ENCODE measurements at regions not wholly inside any gene's neighbourhood (a gene's known extent, or its start where the extent isn't known, plus 50 kb on each side); places are given as distances from the start of the nearest gene placed in this dataset.

DNA sequence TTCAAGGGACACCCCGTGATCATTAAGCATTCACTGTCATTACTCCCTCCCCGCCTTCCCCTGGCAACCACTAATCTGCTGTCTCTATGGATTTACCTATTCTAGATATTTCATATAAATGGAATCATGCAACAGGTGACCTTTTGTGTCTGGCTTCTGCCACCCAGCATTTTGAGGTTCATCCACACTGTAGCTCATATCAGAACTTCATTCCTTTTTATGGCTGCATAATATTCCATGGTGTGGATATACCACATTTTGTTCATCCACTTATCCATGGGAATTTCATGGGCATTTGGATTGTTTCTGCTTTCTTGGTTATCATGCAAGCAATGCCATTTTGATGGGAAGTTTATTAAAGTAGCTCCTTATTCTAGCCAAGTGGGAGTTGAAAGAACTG, 184.2 kb upstream of the VASH1 start:
- ChIA-PET CTCF (no interaction called here), POLR2A (no interaction called here)
- Histone ChIP-seq H2AFZ (ENCODE audit: low read depth) (no peak overlapping the region), H3K9me3 (no peaks in the 10 kb centered on the region), H3K79me2 (ENCODE audit: insufficient read depth) (no peaks in the 10 kb centered on the region), H3K9me2 (no peaks in the 10 kb centered on the region), H3K27ac (ENCODE audit: low read depth in 2 of 2, low read length in 1 of 2) (no peak overlapping the region), H3K4me1 (ENCODE audit: control insufficient read depth in 1 of 2, insufficient read depth in 2 of 2, low read depth in 1 of 2, low read length in 1 of 2) (peaks cover 0 to 2% of the 10 kb centered on the region in 2 experiments; a peak in 1 of 4 replicates), H3K9ac (no peak overlapping the region), H3K4me2 (no peak overlapping the region), H4K20me1 (ENCODE audit: insufficient read depth) (no peaks in the 10 kb centered on the region), H3K4me3 (ENCODE audit: low read depth in 2 of 2, low read length in 1 of 2) (no peak overlapping the region), H3K36me3 (replicated peaks in 1 of 2; ENCODE audit: control insufficient read depth in 1 of 2, insufficient read depth in 2 of 2, low read length in 1 of 2) (no peaks in the 10 kb centered on the region), H3K27me3 (ENCODE audit: insufficient read depth) (0 out of 2 replicates have a peak, but pooled peaks cover 4% of the 10 kb centered on the region), H3F3A (replicated peaks; ENCODE audit: insufficient read depth) (no peaks in the 10 kb centered on the region)
- 54% methylated on average over 2 of the region's 2 CpGs for WGBS (ENCODE audit: low lambda C conversion rate)
- TF ChIP-seq FOSL2 (IDR thresholded peaks at IDR 0.05; ENCODE audit: borderline replicate concordance, low read depth) (no peak), TCF12 (IDR thresholded peaks at IDR 0.05) (no peak), GABPA (IDR thresholded peaks at IDR 0.05; ENCODE audit: low read depth) (no peak), ZBTB33 (IDR thresholded peaks at IDR 0.05; ENCODE audit: borderline replicate concordance, low read depth) (no peak), JUND (IDR thresholded peaks at IDR 0.05) (no peak), RFX5 (IDR thresholded peaks at IDR 0.05; ENCODE audit: low read length) (no peak), MXI1 (IDR thresholded peaks at IDR 0.05; ENCODE audit: low read depth, low read length) (no peak), TEAD4 (IDR thresholded peaks at IDR 0.05; ENCODE audit: borderline replicate concordance, insufficient read depth) (no peak), CHD2 (IDR thresholded peaks at IDR 0.05; ENCODE audit: low read length, partially characterized antibody) (no peak), REST (IDR thresholded peaks at IDR 0.05; ENCODE audit: low read depth, low read length) (no peak)
- DNase-seq = no peak

GRCh38 chr14:76577837-76578236, 183.4 kb upstream of the VASH1 start:
- H3K36me3 ChIP-seq (replicated peaks in 1 of 2; ENCODE audit: control insufficient read depth in 1 of 2, insufficient read depth in 2 of 2, low read length in 1 of 2) = no peaks in the 10 kb centered on the region
- no peaks in the 10 kb centered on the region for H4K20me1 ChIP-seq (ENCODE audit: insufficient read depth)
- H3K4me3 ChIP-seq (ENCODE audit: low read depth in 2 of 2, low read length in 1 of 2) = no peak overlapping the region
- CTCF ChIA-PET = interaction anchor here (1.7 kb wide), 1 partner anchor 21 kb away, joined by 4 read pairs; no protein-coding TSS in a partner anchor
- H3K79me2 ChIP-seq (ENCODE audit: insufficient read depth) = no peaks in the 10 kb centered on the region
- H3K27me3 ChIP-seq (ENCODE audit: insufficient read depth) = 0 out of 2 replicates have a peak, but pooled peaks cover 4% of the 10 kb centered on the region
- POLR2A ChIA-PET = no interaction called here
- no peak overlapping the region for H3K9ac ChIP-seq
- 44% methylated on average over 3 of the region's 3 CpGs for WGBS (ENCODE audit: low lambda C conversion rate)
- no peak overlapping the region for H2AFZ ChIP-seq (ENCODE audit: low read depth)
- DNase-seq = no peak
- no peak overlapping the region for H3K4me2 ChIP-seq
- H3K4me1 ChIP-seq (ENCODE audit: control insufficient read depth in 1 of 2, insufficient read depth in 2 of 2, low read depth in 1 of 2, low read length in 1 of 2) = peaks cover 0 to 2% of the 10 kb centered on the region in 2 experiments; a peak in 1 of 4 replicates
- no peak overlapping the region for H3K27ac ChIP-seq (ENCODE audit: low read depth in 2 of 2, low read length in 1 of 2)
- no peaks in the 10 kb centered on the region for H3F3A ChIP-seq (replicated peaks; ENCODE audit: insufficient read depth)
- H3K9me3 ChIP-seq = no peaks in the 10 kb centered on the region
- no peaks in the 10 kb centered on the region for H3K9me2 ChIP-seq
- TF ChIP-seq YY1 (IDR thresholded peaks at IDR 0.05; ENCODE audit: low read depth) (no peak), RFX5 (IDR thresholded peaks at IDR 0.05; ENCODE audit: low read length) (no peak), EP300 (IDR thresholded peaks at IDR 0.05; ENCODE audit: borderline replicate concordance in 1 of 2, low read depth in 1 of 2, low read length in 1 of 2) (no peak), FOXJ3 (CRISPR knock-in tag; IDR thresholded peaks at IDR 0.05) (no peak), RXRA (IDR thresholded peaks at IDR 0.05; ENCODE audit: borderline replicate concordance, low read depth) (no peak), RAD21 (IDR thresholded peaks at IDR 0.05; ENCODE audit: low read length) (no peak), NRF1 (IDR thresholded peaks at IDR 0.05; ENCODE audit: low read depth, low read length) (no peak), MEF2A (IDR thresholded peaks at IDR 0.05; ENCODE audit: borderline replicate concordance, low read depth) (no peak), MXI1 (IDR thresholded peaks at IDR 0.05; ENCODE audit: low read depth, low read length) (no peak), SIN3A (IDR thresholded peaks at IDR 0.05; ENCODE audit: borderline replicate concordance, low read depth, low read length) (no peak)
- TF ChIP-seq, protein P1, sequence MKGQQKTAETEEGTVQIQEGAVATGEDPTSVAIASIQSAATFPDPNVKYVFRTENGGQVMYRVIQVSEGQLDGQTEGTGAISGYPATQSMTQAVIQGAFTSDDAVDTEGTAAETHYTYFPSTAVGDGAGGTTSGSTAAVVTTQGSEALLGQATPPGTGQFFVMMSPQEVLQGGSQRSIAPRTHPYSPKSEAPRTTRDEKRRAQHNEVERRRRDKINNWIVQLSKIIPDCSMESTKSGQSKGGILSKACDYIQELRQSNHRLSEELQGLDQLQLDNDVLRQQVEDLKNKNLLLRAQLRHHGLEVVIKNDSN (IDR thresholded peaks at IDR 0.05; ENCODE audit: borderline replicate concordance, low read depth) = no peak
- TF ChIP-seq, protein P2, sequence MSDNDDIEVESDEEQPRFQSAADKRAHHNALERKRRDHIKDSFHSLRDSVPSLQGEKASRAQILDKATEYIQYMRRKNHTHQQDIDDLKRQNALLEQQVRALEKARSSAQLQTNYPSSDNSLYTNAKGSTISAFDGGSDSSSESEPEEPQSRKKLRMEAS (IDR thresholded peaks at IDR 0.05; ENCODE audit: low read depth) = no peak
